ENCODE measurements at regions not wholly inside any gene's neighbourhood (a gene's known extent, or its start where the extent isn't known, plus 50 kb on each side); places are given as distances from the start of the nearest gene placed in this dataset.

DNA sequence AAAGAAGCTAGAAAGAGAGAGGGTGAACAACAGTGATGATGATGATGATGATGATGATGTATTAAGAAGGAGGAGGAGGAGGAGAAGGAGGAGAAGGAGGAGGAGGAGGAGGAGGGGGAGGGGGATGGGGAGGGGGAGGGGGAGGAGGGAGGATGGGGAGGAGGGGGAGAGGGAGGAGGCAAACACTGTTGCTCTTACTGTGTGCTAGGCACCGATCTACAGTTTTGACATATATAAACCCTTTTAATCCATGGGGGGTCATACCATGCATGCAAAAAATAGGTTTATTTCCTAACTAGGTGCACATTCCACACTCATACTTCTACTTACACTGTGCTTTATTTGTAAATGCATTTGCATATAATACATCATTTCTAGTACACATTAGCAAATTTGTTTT, 482.8 kb upstream of the FAM241A start (continued):
- TF ChIP-seq, protein P1, sequence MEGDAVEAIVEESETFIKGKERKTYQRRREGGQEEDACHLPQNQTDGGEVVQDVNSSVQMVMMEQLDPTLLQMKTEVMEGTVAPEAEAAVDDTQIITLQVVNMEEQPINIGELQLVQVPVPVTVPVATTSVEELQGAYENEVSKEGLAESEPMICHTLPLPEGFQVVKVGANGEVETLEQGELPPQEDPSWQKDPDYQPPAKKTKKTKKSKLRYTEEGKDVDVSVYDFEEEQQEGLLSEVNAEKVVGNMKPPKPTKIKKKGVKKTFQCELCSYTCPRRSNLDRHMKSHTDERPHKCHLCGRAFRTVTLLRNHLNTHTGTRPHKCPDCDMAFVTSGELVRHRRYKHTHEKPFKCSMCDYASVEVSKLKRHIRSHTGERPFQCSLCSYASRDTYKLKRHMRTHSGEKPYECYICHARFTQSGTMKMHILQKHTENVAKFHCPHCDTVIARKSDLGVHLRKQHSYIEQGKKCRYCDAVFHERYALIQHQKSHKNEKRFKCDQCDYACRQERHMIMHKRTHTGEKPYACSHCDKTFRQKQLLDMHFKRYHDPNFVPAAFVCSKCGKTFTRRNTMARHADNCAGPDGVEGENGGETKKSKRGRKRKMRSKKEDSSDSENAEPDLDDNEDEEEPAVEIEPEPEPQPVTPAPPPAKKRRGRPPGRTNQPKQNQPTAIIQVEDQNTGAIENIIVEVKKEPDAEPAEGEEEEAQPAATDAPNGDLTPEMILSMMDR (IDR thresholded peaks at IDR 0.05 in 2 of 3, conservative IDR thresholded peaks at IDR 0.05 in 1 of 3; ENCODE audit: control insufficient read depth in 2 of 3, extremely low read depth in 1 of 3, insufficient read depth in 1 of 3, low read depth in 3 of 3, low read length in 3 of 3), result no peak

DNA sequence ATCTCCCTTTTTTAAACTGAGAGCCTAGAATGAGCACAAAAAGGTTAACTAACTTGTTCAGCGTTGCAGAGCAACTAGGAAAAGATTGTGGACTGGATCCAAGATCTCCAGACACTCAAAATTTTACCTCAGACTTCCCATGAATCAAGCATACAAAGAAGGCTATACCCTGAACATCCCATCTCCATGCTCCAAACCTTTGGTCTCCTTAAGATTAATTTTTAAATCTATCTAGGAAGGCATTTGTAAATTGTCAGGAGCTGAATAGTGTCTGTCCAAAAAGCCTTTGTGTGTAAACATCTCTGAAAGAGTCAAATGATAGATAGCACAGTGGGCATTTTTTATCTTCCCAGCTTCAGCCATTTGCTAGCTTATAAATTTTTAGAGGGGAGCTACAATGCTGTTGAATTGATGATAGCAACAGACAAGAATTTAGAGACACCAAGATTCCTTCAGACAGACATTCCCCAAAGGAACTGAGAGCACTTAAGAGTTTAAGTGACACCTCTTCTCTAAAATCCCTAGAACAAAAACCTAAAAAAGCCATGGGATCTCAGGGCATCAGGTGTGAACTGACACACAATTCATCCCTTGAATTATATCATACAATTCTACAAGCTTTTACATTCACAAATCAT, 480.8 kb upstream of the FAM241A start:
- ATAC-seq, result no peak
- Histone ChIP-seq H4K20me1 (ENCODE audit: control insufficient read depth, insufficient read depth) (no peaks in the 10 kb centered on the region), H3K4me1 (ENCODE audit: control insufficient read depth, insufficient read depth, low read length) (no peaks in the 10 kb centered on the region), H3K4me3 (no peak overlapping the region), H3K4me2 (ENCODE audit: control insufficient read depth, insufficient read depth) (no peak overlapping the region), H3K36me3 (ENCODE audit: control insufficient read depth in 2 of 2, insufficient read depth in 2 of 2, low read length in 1 of 2) (no peaks in the 10 kb centered on the region), H3K27ac (ENCODE audit: control insufficient read depth, insufficient read depth) (no peak overlapping the region), H3K9ac (ENCODE audit: control insufficient read depth, insufficient read depth, low read length) (no peak overlapping the region), H2AFZ (ENCODE audit: control insufficient read depth, low read depth, low read length) (no peak overlapping the region), H3K79me2 (ENCODE audit: control insufficient read depth, insufficient read depth, low read length) (no peaks in the 10 kb centered on the region), H3K27me3 (replicated peaks in 1 of 2; ENCODE audit: control insufficient read depth in 2 of 2, insufficient read depth in 2 of 2, low read length in 1 of 2) (no peaks in the 10 kb centered on the region), H3K9me3 (replicated peaks; ENCODE audit: control insufficient read depth, insufficient read depth, low read length) (no peaks in the 10 kb centered on the region)
- FAIRE-seq, result no peak
- BruUV-seq (replicated peaks), result no TSS peak
- ChIA-PET POLR2A (no interaction called here), RAD21 (ENCODE audit: unreplicated experiment) (no interaction called here), CTCF (interaction anchor here (0.6 to 1.1 kb wide), 3 partner anchors 13 to 304 kb away, joined by 3 to 4 read pairs (median 3); no protein-coding TSS in a partner anchor), SMC1A (ENCODE audit: uncharacterized antibody, unreplicated experiment) (interaction anchor here (1.0 kb wide), 1 partner anchor 21 kb away, joined by 4 read pairs; no protein-coding TSS in a partner anchor)
- intact Hi-C loops (cut with micrococcal nuclease; ENCODE audit: unreplicated experiment) (no loop called here), in situ Hi-C loops (cut with MboI) (no loop called here)
- WGBS (ENCODE audit: insufficient coverage, insufficient replicate concordance, low lambda C conversion rate, missing lambda C conversion rate), result 0% methylated on average over 1 of the region's 1 CpG
- TF ChIP-seq NFIC (IDR thresholded peaks at IDR 0.05; ENCODE audit: low read depth, low read length) (no peak), NBN (IDR thresholded peaks at IDR 0.05) (no peak), EZH2 (IDR thresholded peaks at IDR 0.05; ENCODE audit: borderline replicate concordance, control insufficient read depth, low read depth, low read length) (no peak), NFXL1 (IDR thresholded peaks at IDR 0.05; ENCODE audit: borderline replicate concordance) (no peak), HDGF (IDR thresholded peaks at IDR 0.05) (no peak), POLR2A (IDR thresholded peaks at IDR 0.05; ENCODE audit: low read depth, low read length) (no peak), ZNF207 (IDR thresholded peaks at IDR 0.05; ENCODE audit: borderline replicate concordance) (no peak), CBX3 (IDR thresholded peaks at IDR 0.05; ENCODE audit: borderline replicate concordance, low read depth) (no peak), PAX8 (IDR thresholded peaks at IDR 0.05) (no peak), LARP7 (IDR thresholded peaks at IDR 0.05) (no peak), YY1 (IDR thresholded peaks at IDR 0.05; ENCODE audit: low read depth, low read length) (no peak), NRF1 (conservative IDR thresholded peaks at IDR 0.05; ENCODE audit: low read depth, low read length) (no peak), SRF (IDR thresholded peaks at IDR 0.05; ENCODE audit: low read depth in 2 of 2, low read length in 2 of 2) (no peak)
- TF ChIP-seq, protein P2, sequence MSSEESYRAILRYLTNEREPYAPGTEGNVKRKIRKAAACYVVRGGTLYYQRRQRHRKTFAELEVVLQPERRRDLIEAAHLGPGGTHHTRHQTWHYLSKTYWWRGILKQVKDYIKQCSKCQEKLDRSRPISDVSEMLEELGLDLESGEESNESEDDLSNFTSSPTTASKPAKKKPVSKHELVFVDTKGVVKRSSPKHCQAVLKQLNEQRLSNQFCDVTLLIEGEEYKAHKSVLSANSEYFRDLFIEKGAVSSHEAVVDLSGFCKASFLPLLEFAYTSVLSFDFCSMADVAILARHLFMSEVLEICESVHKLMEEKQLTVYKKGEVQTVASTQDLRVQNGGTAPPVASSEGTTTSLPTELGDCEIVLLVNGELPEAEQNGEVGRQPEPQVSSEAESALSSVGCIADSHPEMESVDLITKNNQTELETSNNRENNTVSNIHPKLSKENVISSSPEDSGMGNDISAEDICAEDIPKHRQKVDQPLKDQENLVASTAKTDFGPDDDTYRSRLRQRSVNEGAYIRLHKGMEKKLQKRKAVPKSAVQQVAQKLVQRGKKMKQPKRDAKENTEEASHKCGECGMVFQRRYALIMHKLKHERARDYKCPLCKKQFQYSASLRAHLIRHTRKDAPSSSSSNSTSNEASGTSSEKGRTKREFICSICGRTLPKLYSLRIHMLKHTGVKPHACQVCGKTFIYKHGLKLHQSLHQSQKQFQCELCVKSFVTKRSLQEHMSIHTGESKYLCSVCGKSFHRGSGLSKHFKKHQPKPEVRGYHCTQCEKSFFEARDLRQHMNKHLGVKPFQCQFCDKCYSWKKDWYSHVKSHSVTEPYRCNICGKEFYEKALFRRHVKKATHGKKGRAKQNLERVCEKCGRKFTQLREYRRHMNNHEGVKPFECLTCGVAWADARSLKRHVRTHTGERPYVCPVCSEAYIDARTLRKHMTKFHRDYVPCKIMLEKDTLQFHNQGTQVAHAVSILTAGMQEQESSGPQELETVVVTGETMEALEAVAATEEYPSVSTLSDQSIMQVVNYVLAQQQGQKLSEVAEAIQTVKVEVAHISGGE (CRISPR knock-in tag; IDR thresholded peaks at IDR 0.05), result no peak
- TF ChIP-seq, protein P3, sequence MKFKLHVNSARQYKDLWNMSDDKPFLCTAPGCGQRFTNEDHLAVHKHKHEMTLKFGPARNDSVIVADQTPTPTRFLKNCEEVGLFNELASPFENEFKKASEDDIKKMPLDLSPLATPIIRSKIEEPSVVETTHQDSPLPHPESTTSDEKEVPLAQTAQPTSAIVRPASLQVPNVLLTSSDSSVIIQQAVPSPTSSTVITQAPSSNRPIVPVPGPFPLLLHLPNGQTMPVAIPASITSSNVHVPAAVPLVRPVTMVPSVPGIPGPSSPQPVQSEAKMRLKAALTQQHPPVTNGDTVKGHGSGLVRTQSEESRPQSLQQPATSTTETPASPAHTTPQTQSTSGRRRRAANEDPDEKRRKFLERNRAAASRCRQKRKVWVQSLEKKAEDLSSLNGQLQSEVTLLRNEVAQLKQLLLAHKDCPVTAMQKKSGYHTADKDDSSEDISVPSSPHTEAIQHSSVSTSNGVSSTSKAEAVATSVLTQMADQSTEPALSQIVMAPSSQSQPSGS (IDR thresholded peaks at IDR 0.05; ENCODE audit: low read length), result no peak
- no peak for DNase-seq (ENCODE audit: low read depth, low spot score)
